ENCODE measurements at regions not wholly inside any gene's neighbourhood (a gene's known extent, or its start where the extent isn't known, plus 50 kb on each side); places are given as distances from the start of the nearest gene placed in this dataset.

DNA sequence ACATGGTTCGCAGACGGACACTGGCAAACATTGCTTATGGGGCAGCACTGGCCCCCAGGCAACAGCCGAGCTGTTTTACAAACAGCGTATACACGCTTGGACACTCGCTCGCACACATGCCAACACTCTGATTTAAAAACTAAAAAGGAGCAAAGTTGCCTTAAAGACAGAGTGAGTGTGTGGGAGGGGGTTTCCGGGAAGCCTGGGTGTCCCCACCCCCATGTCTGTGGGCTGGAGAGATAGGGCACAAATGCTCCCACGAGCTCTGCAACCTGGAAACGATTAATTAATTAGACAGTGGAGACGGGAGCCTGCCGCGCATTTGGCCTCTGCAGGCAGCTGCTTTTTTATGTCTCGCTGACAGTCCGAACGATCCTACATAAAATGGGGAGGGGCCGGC lies 107.9 kb upstream of the ZNF469 start:
- TF ChIP-seq, protein P1, sequence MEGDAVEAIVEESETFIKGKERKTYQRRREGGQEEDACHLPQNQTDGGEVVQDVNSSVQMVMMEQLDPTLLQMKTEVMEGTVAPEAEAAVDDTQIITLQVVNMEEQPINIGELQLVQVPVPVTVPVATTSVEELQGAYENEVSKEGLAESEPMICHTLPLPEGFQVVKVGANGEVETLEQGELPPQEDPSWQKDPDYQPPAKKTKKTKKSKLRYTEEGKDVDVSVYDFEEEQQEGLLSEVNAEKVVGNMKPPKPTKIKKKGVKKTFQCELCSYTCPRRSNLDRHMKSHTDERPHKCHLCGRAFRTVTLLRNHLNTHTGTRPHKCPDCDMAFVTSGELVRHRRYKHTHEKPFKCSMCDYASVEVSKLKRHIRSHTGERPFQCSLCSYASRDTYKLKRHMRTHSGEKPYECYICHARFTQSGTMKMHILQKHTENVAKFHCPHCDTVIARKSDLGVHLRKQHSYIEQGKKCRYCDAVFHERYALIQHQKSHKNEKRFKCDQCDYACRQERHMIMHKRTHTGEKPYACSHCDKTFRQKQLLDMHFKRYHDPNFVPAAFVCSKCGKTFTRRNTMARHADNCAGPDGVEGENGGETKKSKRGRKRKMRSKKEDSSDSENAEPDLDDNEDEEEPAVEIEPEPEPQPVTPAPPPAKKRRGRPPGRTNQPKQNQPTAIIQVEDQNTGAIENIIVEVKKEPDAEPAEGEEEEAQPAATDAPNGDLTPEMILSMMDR (IDR thresholded peaks at IDR 0.05), result no peak
- TF ChIP-seq POLR2A (IDR thresholded peaks at IDR 0.05), result no peak
